ENCODE measurements at regions not wholly inside any gene's neighbourhood (a gene's known extent, or its start where the extent isn't known, plus 50 kb on each side); places are given as distances from the start of the nearest gene placed in this dataset.

DNA sequence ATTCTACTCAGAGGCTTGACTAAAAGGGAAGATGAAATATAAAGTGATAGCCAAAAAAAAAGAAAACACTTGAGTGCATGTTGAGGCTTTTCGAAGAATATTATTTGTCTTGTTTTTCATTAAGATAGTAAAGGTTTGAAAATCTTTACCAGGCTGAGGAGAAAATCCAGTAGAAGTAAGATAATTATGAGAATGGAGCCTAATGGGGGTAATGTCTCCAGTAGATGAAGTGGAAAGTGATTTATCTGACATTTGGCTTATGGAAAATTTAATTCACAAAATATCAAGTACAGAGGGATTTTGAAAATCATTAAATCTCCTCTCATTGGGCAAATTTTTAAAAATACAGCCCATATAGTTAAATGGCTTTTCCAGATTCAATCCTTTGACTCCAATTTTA, 274.9 kb downstream of the SPRY2 start:
- TF ChIP-seq, protein P1, sequence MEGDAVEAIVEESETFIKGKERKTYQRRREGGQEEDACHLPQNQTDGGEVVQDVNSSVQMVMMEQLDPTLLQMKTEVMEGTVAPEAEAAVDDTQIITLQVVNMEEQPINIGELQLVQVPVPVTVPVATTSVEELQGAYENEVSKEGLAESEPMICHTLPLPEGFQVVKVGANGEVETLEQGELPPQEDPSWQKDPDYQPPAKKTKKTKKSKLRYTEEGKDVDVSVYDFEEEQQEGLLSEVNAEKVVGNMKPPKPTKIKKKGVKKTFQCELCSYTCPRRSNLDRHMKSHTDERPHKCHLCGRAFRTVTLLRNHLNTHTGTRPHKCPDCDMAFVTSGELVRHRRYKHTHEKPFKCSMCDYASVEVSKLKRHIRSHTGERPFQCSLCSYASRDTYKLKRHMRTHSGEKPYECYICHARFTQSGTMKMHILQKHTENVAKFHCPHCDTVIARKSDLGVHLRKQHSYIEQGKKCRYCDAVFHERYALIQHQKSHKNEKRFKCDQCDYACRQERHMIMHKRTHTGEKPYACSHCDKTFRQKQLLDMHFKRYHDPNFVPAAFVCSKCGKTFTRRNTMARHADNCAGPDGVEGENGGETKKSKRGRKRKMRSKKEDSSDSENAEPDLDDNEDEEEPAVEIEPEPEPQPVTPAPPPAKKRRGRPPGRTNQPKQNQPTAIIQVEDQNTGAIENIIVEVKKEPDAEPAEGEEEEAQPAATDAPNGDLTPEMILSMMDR (IDR thresholded peaks at IDR 0.05), result no peak
- no peak for TF ChIP-seq POLR2A (IDR thresholded peaks at IDR 0.05)
